ENCODE measurements at regions not wholly inside any gene's neighbourhood (a gene's known extent, or its start where the extent isn't known, plus 50 kb on each side); places are given as distances from the start of the nearest gene placed in this dataset.

DNA sequence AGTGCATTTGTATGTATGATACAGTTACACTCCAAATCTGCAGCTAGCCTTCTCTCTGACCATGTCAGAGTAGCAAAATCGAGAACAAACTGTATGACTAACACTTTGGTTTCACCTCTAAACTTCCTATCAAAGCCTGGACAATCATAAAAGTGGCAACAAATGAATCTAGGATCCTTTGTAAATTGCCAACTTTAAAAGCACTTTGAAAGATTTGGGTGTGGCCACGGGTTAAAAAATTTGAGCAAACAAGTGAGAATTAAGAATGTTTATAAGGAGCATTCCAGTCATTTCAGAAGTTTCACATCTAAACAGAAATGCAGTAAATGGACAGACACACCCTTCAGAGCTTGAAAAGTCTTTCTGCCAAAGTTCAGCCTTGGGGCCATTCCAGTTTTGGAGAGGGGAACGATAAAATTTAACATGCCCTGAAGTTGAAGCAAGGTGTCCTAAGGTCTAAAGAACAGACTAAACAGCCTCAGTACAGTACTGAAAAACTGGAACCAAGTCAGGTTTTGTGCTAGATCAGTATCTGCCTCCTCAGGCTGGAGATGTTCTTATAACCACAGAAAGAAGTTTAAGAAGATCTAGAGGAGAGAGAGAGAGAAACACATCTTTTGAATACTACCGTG is 181.9 kb upstream of the BDNF start:
- Histone ChIP-seq H3K27ac (ENCODE audit: low read depth in 1 of 2, low read length in 2 of 2) (no peak overlapping the region), H3K4me3 (ENCODE audit: low read depth in 1 of 3, low read length in 3 of 3) (no peak overlapping the region), H3K36me3 (ENCODE audit: control insufficient read depth in 4 of 4, insufficient read depth in 3 of 4, low read depth in 1 of 4, low read length in 3 of 4) (no peaks in the 10 kb centered on the region), H3K27me3 (ENCODE audit: control insufficient read depth in 4 of 4, insufficient read depth in 4 of 4, low read length in 3 of 4) (no peaks in the 10 kb centered on the region), H3K4me1 (ENCODE audit: control insufficient read depth in 4 of 4, insufficient read depth in 4 of 4, low read length in 3 of 4) (peaks cover 0 to 2% (median 0%) of the 10 kb centered on the region in 4 donors), H3K9me3 (ENCODE audit: control insufficient read depth in 4 of 4, low read length in 3 of 4) (no peaks in the 10 kb centered on the region), H3K9ac (ENCODE audit: low read depth in 1 of 2, low read length in 2 of 2) (no peak overlapping the region)
- no peak for TF ChIP-seq RXRA (IDR thresholded peaks at IDR 0.05)
- TF ChIP-seq YY1 (IDR thresholded peaks at IDR 0.05) = no peak
- no peak for TF ChIP-seq JUND (IDR thresholded peaks at IDR 0.05)
- no peak for TF ChIP-seq HNF4A (conservative IDR thresholded peaks at IDR 0.05)
- no peak for TF ChIP-seq EGR1 (IDR thresholded peaks at IDR 0.05; ENCODE audit: low read depth in 2 of 2)
- no peak for TF ChIP-seq GABPA (IDR thresholded peaks at IDR 0.05 in 1 of 2, conservative IDR thresholded peaks at IDR 0.05 in 1 of 2)
- no peak for TF ChIP-seq TAF1 (conservative IDR thresholded peaks at IDR 0.05)
- TF ChIP-seq MAX (IDR thresholded peaks at IDR 0.05) = no peak
- WGBS = 65% methylated on average over 4 of the region's 4 CpGs
- DNase-seq (ENCODE audit: low spot score) = no peak

GRCh38 chr11:27875831-27876775 is 175.8 kb upstream of the BDNF start:
- TF ChIP-seq CTCF (IDR thresholded peaks at IDR 0.05; ENCODE audit: low read depth, low read length, missing input control) = no peak
- TF ChIP-seq RAD21 (IDR thresholded peaks at IDR 0.05) = no peak
- TF ChIP-seq RXRA (IDR thresholded peaks at IDR 0.05) = no peak
- no peak for TF ChIP-seq ZBTB33 (IDR thresholded peaks at IDR 0.05)
- TF ChIP-seq MAX (IDR thresholded peaks at IDR 0.05) = no peak
- no peak for TF ChIP-seq NR2F2 (IDR thresholded peaks at IDR 0.05)
- TF ChIP-seq FOXA1 (IDR thresholded peaks at IDR 0.05) = no peak
- TF ChIP-seq ATF3 (IDR thresholded peaks at IDR 0.05) = no peak
- DNase-seq (ENCODE audit: low spot score) = no peak
- H3K4me3 ChIP-seq (ENCODE audit: low read depth in 1 of 3, low read length in 3 of 3) = no peak overlapping the region
- no peak overlapping the region for H3K9ac ChIP-seq (ENCODE audit: low read depth in 1 of 2, low read length in 2 of 2)
- H3K4me1 ChIP-seq (ENCODE audit: control insufficient read depth in 4 of 4, insufficient read depth in 4 of 4, low read length in 3 of 4) = no peaks in the 10 kb centered on the region
- H3K36me3 ChIP-seq (ENCODE audit: control insufficient read depth in 4 of 4, insufficient read depth in 3 of 4, low read depth in 1 of 4, low read length in 3 of 4) = no peaks in the 10 kb centered on the region
- WGBS = 63% methylated on average over 3 of the region's 3 CpGs
- H3K27me3 ChIP-seq (ENCODE audit: control insufficient read depth in 4 of 4, insufficient read depth in 4 of 4, low read length in 3 of 4) = no peaks in the 10 kb centered on the region
- no peaks in the 10 kb centered on the region for H3K9me3 ChIP-seq (ENCODE audit: control insufficient read depth in 4 of 4, low read length in 3 of 4)
- H3K27ac ChIP-seq (ENCODE audit: low read depth in 1 of 2, low read length in 2 of 2) = no peak overlapping the region

Measured in liver (tissue), 8 donors.